ENCODE measurements at regions not wholly inside any gene's neighbourhood (a gene's known extent, or its start where the extent isn't known, plus 50 kb on each side); places are given as distances from the start of the nearest gene placed in this dataset.
A peak's percentile ranks its signal among the peaks of the same experiment; 100 is the strongest.
"Not testable (repeated sequence)": the region's sequence is repeated elsewhere in the genome, so short reads cannot be mapped to it uniquely, and the experiment has no call there.

GRCh38 chr12:28023156-28023887 is 50.8 kb upstream of the PTHLH start:
- DNase-seq = no peak

DNA sequence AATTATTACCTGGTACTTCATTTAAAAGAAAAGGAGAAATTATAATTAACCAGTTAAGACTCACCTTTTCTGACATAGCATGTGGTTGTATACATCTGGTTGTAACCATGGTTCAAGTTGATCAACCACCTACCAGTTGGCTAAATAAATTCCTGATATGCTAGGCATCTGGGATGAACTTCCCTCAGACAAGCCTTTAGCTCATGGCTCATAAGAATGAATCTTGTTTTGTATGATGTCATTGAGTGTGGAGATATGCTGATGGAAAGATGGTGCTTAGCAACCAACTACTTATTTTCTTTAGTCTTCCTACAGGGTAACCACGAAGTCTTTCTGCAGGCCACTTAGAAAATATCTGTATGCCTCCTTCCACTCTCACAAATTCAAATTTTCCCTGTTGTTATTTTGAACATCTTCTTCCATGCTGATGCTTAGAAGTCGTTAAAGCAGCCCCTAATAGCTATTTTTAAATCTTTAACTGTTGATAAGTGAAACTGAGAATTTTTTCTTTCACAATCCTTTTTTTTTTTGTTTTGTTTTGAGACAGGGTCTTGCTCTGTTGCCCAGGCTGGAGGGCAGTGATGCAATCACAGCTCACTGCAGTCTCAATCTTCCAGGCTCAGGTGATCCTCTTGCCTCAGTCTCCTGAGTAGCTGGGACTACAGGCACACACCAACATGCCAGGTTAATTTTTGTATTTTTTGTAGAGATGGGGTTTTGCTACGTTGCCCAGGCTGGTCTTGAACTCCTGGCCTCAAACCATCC is 51.9 kb upstream of the PTHLH start:
- no peak for DNase-seq

- no peak for DNase-seq
Measured at GRCh38 chr12:28025821-28026505, 53.4 kb upstream of the PTHLH start.

GRCh38 chr12:28026701-28027100 is 54.2 kb upstream of the PTHLH start:
- DNase-seq = no peak

GRCh38 chr12:28027328-28027727 is 54.8 kb upstream of the PTHLH start:
- DNase-seq = no peak

- no peak for DNase-seq
Measured at GRCh38 chr12:28027947-28028724, 55.6 kb upstream of the PTHLH start.

DNA sequence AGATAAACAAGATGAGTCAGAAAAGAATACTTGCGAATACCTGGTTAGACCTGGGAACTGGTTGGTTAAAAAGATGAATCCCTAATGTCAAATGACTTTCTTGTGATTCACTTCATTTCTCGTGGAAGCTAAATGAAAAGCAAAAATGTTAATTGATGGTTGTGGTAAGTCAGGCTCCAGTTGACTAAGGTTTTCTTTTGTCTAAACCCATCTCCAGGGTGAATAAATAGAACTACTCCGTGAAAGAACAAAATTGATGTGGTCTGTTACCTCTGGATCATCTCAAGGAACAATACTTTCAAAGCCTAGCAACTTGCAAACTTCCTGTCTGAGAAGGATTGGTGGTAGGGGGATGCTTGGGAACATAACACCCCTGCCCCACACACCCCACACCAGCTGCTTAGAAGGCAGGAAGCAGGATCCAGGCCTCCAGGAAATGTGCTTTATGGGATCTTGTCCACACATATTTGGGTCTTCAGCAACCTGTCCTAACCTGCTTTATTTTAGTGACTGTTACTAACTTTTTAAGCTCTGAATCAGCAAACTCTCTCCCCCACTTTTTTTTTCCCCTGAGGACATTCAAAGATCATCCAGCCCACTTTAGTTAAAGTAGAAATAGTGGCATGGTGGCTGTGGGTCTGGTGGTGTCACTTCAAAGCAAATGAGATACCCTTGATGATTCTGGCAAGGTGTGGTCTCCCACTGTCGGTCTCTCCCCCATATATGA is 60.4 kb upstream of the PTHLH start:
- no peak for DNase-seq

DNA sequence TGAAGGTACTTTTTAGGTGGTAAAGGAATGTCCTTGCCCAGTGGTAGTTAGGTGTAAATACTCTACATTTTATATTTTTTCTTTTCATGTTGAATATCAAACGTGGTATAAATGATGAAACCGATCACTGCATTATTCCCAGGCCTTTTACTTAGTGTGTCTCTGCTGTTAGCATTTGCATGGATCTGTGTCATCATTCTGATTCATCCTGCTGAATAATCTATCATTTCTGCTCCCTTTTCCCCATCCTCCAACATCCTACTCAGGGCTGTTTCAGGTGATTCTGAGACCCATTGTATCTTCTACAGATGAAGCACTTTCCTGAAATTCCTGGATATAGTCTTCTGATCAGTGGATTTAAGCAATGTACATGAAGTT is 61.0 kb upstream of the PTHLH start:
- no peak for DNase-seq

DNA sequence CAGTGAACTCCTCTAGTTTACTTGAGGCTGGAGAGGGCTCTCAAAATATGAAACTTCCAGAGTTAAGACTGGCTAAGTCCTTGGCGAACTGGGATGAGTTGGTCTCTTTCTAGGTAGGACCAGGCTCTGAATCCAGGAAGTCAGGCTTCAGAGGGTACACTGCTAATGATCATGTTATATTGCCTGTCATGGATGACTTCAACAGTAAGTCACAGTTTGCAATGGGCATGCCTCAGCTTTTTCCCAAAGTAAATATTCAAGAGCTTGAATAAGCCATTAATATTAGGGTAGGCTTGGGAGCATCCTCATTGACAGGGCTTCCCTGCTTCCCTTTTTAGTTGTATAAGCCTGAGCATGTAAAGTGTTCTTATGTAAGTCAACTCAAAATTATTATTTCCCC is 61.7 kb upstream of the PTHLH start:
- peak; percentile 39 for DNase-seq

GRCh38 chr12:28035500-28035899 is 63.0 kb upstream of the PTHLH start:
- DNase-seq = no peak

- DNase-seq = no peak
Measured at GRCh38 chr12:28036940-28037339, 64.4 kb upstream of the PTHLH start.

DNA sequence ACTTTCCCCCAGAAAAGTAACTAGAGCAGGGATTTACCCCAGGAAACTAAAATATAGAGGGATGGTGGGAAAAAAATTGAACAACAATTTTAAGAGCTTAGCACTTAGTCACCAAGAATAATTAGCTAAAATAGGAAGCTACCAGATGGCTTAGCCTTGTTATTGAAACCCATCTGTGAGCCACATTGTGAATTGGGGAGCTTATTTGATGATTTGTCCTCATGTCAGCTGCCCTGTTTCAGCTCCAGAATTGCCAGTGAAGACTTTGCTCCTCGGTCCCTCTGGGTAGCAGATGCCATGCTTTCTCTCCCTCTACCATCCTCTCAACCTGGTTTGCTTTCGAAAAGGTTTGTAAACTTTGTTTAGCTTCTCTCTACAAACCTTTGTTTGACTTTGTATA is 67.7 kb upstream of the PTHLH start:
- no peak for DNase-seq

- DNase-seq = not testable (repeated sequence)
Measured at GRCh38 chr12:28046600-28046999, 74.1 kb upstream of the PTHLH start.

DNA sequence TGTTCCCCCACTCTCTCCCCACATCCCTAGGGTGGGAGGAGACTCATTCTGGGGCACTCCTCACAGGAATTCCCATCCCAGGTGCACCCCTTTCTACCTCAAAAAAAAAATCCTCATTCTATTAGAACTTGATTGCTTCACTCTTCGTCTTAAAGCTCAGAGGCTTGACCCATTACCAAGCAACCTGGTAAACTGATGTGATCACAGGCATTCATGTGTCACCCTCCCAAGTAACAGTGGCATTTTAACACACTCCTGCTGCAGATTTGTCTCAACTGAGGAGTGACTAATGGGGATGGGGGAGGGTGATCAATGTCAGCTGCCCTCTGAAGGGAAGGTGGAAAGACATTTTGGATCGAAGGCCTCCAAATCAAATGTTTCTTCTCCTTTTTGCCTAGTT is 78.1 kb upstream of the PTHLH start:
- DNase-seq = no peak

GRCh38 chr12:28051516-28052354 is 79.2 kb upstream of the PTHLH start:
- DNase-seq = no peak

DNA sequence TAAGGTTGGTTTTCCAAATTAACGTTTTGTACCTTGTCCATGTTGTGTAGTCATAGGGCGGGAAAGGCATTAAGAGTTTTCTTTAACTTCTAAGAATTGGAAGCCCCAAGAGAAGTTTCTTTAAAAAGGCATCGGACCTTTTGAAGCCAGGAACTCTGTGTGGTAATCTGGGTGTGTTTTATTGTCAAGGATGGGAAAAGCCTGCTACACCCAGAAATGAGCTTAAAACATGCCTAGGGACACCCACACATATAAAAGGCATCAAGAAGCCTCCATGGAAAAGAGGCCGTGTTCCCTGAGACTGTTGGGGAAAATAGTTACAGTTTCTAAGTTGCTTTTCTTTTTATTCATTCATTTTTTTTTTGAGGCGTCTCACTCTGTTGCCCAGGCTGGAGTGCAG is 81.0 kb upstream of the PTHLH start:
- DNase-seq = no peak

DNA sequence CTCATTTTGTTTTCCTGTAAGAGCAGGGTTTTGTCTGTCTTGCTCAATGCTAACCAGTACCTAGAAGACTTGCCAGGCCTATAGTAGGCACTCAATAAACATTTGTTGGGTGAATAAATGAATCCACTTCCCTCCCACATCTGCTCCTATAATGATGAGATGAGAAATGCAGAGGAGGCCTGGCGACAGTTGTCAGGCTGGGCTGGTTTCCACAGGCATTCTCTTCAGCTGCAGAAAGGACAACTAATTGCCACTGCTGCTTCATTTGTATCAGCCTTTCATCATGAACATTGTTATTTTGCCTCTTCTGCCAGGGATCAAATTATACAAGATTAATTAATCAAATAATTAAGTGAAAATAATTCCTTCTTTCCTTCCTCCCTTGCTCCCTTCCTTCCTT is 82.0 kb upstream of the PTHLH start:
- no peak for DNase-seq

DNA sequence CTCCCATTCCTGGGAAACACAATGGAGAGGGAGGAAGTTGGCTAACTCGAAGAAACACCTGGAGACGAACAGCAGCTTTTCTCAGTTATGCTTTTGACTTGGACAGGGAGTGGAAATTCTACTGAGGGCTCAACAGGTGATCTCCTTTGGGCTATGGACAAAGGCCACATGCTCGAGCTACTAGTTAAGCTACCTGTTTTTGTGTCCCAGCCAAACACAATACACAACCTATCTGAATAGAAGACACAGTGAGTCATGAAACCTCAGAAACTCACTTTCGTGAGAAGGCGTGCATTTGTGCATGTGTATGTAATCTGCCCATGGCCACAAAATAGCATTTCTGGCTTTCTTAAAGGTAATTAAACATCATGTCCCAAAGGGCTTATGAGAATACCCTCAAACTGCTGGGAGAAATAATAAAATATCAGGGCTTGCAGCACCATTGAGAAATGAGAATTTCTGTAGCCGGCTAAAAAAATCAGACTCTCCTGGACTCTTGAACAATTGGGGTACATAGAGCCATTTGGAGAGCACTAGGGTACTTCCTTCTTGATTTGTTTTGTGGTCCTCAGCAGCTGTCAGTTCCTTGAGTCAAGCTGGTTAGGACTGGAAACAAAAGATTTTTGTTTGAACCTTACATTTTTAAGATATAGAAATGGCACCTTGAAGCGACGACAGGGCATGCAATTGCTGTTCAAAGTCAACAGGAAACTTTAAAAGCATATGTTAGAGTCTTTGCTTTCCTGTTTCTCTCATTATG is 85.5 kb upstream of the PTHLH start:
- no peak for DNase-seq

DNA sequence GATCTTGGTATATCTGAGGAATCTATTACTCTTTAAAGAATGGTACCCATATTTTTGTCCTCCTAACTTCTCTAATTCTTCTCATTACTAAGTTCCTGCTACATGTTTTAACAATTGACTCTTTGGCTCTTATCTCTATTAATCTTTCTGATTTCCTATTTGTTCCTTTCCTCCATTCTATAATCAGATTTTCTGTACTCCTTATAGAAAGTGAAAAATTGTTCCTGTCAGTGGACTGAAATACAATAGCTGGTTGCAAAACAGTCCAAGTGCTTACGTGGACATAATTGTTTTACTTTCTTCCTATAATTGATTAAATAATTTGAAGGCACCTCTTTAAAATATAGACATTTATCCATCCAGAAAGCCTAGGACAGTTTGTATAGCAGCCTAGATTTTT is 86.7 kb upstream of the PTHLH start:
- no peak for DNase-seq

GRCh38 chr12:28059668-28060067 is 87.1 kb upstream of the PTHLH start:
- no peak for DNase-seq

- DNase-seq = no peak
Measured at GRCh38 chr12:28060871-28061270, 88.3 kb upstream of the PTHLH start.

All from NCI-H510A treated with DMSO at 0.1 percent for 48 hours (cell line).